Lower leg skin (tissue), 4 donors: ENCODE measurements at regions not wholly inside any gene's neighbourhood (a gene's known extent, or its start where the extent isn't known, plus 50 kb on each side); places are given as distances from the start of the nearest gene placed in this dataset.

ENCODE experiments used
- DNase-seq, 2 donors: peaks; one replicate each; pipeline ENCODE4 v3.0.0-alpha.2; 2019; ENCODE audit warnings: low spot score in 2 of 2
- H3K4me3 ChIP-seq: fragments of 200-600 bp; sonication (generic); 2 replicates; pipeline ENCODE4 v1.5.1; 2017; ENCODE audit warnings: mild to moderate bottlenecking, low read depth; ENCODE audit not compliant: poor library complexity, severe bottlenecking
- CTCF ChIP-seq, 3 donors: fragments of 450-650 bp; IDR thresholded peaks; one replicate each; pipeline ENCODE4 v1.5.1; 2016; ENCODE audit warnings: antibody characterized with exemption in 3 of 3, mild to moderate bottlenecking in 3 of 3, moderate library complexity in 2 of 3
- POLR2A ChIP-seq, 2 donors: fragments of 450-650 bp; IDR thresholded peaks; one replicate each; pipeline ENCODE4 v1.6.1; 2016 to 2017; ENCODE audit warnings: antibody characterized with exemption in 2 of 2, mild to moderate bottlenecking in 1 of 2, moderate library complexity in 1 of 2
- WGBS, 2 donors: methylation state at CpG; one replicate each; pipeline ENCODE4 v1.1.5; 2018; 5-methylcytosine and 5-hydroxymethylcytosine counted together
- intact Hi-C: fragments of 100-400 bp; cut with DNase I; formaldehyde crosslinking; loops from one replicate; pipeline ENCODE4 v1.15.0; 2023; ENCODE audit warnings: low total_unique reads

- DNase-seq = peak in 1 of 2 donors; percentile 34
- 14 to 34% methylated on average over 5 of the region's 5 CpGs for WGBS, 2 donors
- no peak overlapping the region for H3K4me3 ChIP-seq
- intact Hi-C loops = no loop called here
- no peak for TF ChIP-seq POLR2A (IDR thresholded peaks at IDR 0.05)
- no peak for TF ChIP-seq CTCF (IDR thresholded peaks at IDR 0.05)
These were observed 329.2 kb downstream of the DHX35 start for GRCh38 chr20:39291301-39291700.

GRCh38 chr20:39290575-39290974 is 328.4 kb downstream of the DHX35 start:
- no peak for TF ChIP-seq CTCF (IDR thresholded peaks at IDR 0.05)
- TF ChIP-seq POLR2A (IDR thresholded peaks at IDR 0.05) = no peak
- DNase-seq = no peak
- H3K4me3 ChIP-seq = no peak overlapping the region
- intact Hi-C loops = no loop called here

- 91 to 100% methylated on average over 2 of the region's 2 CpGs for WGBS, 2 donors
- TF ChIP-seq CTCF (IDR thresholded peaks at IDR 0.05) (no peak), POLR2A (IDR thresholded peaks at IDR 0.05) (no peak)
- DNase-seq = no peak
- intact Hi-C loops = no loop called here
- H3K4me3 ChIP-seq = no peak overlapping the region
These were observed 327.7 kb downstream of the DHX35 start for GRCh38 chr20:39289831-39290230.

- WGBS, 2 donors = 75 to 85% methylated on average over 2 of the region's 2 CpGs
- TF ChIP-seq POLR2A (IDR thresholded peaks at IDR 0.05) (no peak), CTCF (IDR thresholded peaks at IDR 0.05) (no peak)
- intact Hi-C loops = no loop called here
- DNase-seq = no peak
- no peak overlapping the region for H3K4me3 ChIP-seq
These were observed 327.2 kb downstream of the DHX35 start for GRCh38 chr20:39289316-39289715.

- intact Hi-C loops = no loop called here
- WGBS, 2 donors = 83 to 87% methylated on average over 4 of the region's 4 CpGs
- H3K4me3 ChIP-seq = no peak overlapping the region
- no peak for DNase-seq
- no peak for TF ChIP-seq POLR2A (IDR thresholded peaks at IDR 0.05)
- TF ChIP-seq CTCF (IDR thresholded peaks at IDR 0.05) = no peak
These were observed 321.3 kb downstream of the DHX35 start for GRCh38 chr20:39283464-39283863.

- 25 to 54% methylated on average over 7 to 10 of the region's 10 CpGs for WGBS, 2 donors
- intact Hi-C loops = no loop called here
- TF ChIP-seq CTCF (IDR thresholded peaks at IDR 0.05) = no peak
- TF ChIP-seq POLR2A (IDR thresholded peaks at IDR 0.05) = no peak
- peak in 1 of 2 donors; percentile 46 for DNase-seq
- no peak overlapping the region for H3K4me3 ChIP-seq
These were observed 320.5 kb downstream of the DHX35 start for GRCh38 chr20:39282619-39283092.
